ENCODE measurements at regions not wholly inside any gene's neighbourhood (a gene's known extent, or its start where the extent isn't known, plus 50 kb on each side); places are given as distances from the start of the nearest gene placed in this dataset.

GRCh38 chr3:10602769-10603768 is 97.7 kb upstream of the ATP2B2 start:
- H3K9me2 ChIP-seq (ENCODE audit: insufficient read depth) = no peaks in the 10 kb centered on the region
- no peak overlapping the region for H3K4me2 ChIP-seq
- H3K4me1 ChIP-seq (ENCODE audit: insufficient read depth) = no peaks in the 10 kb centered on the region
- no peaks in the 10 kb centered on the region for H3K36me3 Mint-ChIP-seq (ENCODE audit: low read depth)
- ATAC-seq = no peak
- no peaks in the 10 kb centered on the region for H3K79me2 ChIP-seq (replicated peaks; ENCODE audit: insufficient read depth)
- peaks cover 9% of the 10 kb centered on the region for H3K27me3 Mint-ChIP-seq (ENCODE audit: insufficient read depth, low read depth, poor library complexity)
- H2AFZ ChIP-seq = 0 out of 2 replicates have a peak overlapping the region, but pooled peaks have one; percentile 18
- no peak overlapping the region; the same call in 1 of the 2 replicates for H3K27ac Mint-ChIP-seq
- H3K9me3 Mint-ChIP-seq = no peaks in the 10 kb centered on the region
- H3K4me3 Mint-ChIP-seq = no peak overlapping the region
- H3K4me3 ChIP-seq = no peak overlapping the region
- no peak for DNase-seq (ENCODE audit: low spot score)
- peaks cover 21% of the 10 kb centered on the region for H3K4me1 Mint-ChIP-seq
- H3K36me3 ChIP-seq (ENCODE audit: insufficient read depth) = no peaks in the 10 kb centered on the region
- H4K20me1 ChIP-seq (replicated peaks; ENCODE audit: insufficient read depth) = no peaks in the 10 kb centered on the region
- TF ChIP-seq CTCF (conservative IDR thresholded peaks at IDR 0.05; ENCODE audit: low read depth in 2 of 2) (no peak), NANOG (IDR thresholded peaks at IDR 0.05; ENCODE audit: borderline replicate concordance) (no peak), JUNB (IDR thresholded peaks at IDR 0.05; ENCODE audit: unreplicated experiment) (no peak), EZH2 (IDR thresholded peaks at IDR 0.05; ENCODE audit: low read depth, unreplicated experiment) (no peak), ZNF331 (CRISPR knock-in tag; IDR thresholded peaks at IDR 0.05; ENCODE audit: low read depth) (no peak), ETS1 (IDR thresholded peaks at IDR 0.05) (no peak), ZNF114 (CRISPR knock-in tag; IDR thresholded peaks at IDR 0.05) (no peak), ZNF462 (CRISPR knock-in tag; IDR thresholded peaks at IDR 0.05) (no peak), REST (IDR thresholded peaks at IDR 0.05; ENCODE audit: unreplicated experiment) (no peak), EZH2phosphoT487 (IDR thresholded peaks at IDR 0.05; ENCODE audit: unreplicated experiment) (no peak), CREB1 (CRISPR knock-in tag; IDR thresholded peaks at IDR 0.05; ENCODE audit: low read depth) (no peak), POLR2AphosphoS5 (IDR thresholded peaks at IDR 0.05; ENCODE audit: low read depth) (no peak)
- no peaks in the 10 kb centered on the region for H3K27me3 ChIP-seq (ENCODE audit: insufficient read depth)
- H3F3A ChIP-seq (replicated peaks; ENCODE audit: low read depth) = no peaks in the 10 kb centered on the region
- H3K27ac ChIP-seq (ENCODE audit: low read depth) = no peak overlapping the region
